Transverse colon (tissue), 4 donors: ENCODE measurements at regions not wholly inside any gene's neighbourhood (a gene's known extent, or its start where the extent isn't known, plus 50 kb on each side); places are given as distances from the start of the nearest gene placed in this dataset.

Source experiments
- DNase-seq: peaks from one replicate; pipeline ENCODE4 v3.0.0-alpha.2; 2019
- H3K27ac ChIP-seq, 4 donors: fragments of 200-600 bp; sonication (generic); 2 replicates each; pipeline ENCODE4 v1.5.1; 2016 to 2018; ENCODE audit warnings: inconsistent platforms in 4 of 4
- H3K27me3 ChIP-seq: fragments of 200-600 bp; sonication (generic); 2 replicates; pipeline ENCODE4 v1.5.1; 2017; ENCODE audit warnings: inconsistent platforms
- H3K36me3 ChIP-seq, 4 donors: fragments of 200-600 bp; sonication (generic); 2 replicates each; pipeline ENCODE4 v1.5.1; 2017 to 2019; ENCODE audit warnings: inconsistent platforms in 4 of 4
- H3K4me1 ChIP-seq, 4 donors: fragments of 200-600 bp; sonication (generic); 2 replicates each; pipeline ENCODE4 v1.5.1; 2017 to 2020; ENCODE audit warnings: inconsistent platforms in 4 of 4
- H3K4me3 ChIP-seq, 4 donors: fragments of 200-600 bp; sonication (generic); 1 replicate in 1 of 4; 2 replicates in 3 of 4; pipeline versions ENCODE4 v1.5.1 to v1.6.1; 2017 to 2019; ENCODE audit warnings: inconsistent platforms in 4 of 4
- H3K9me3 ChIP-seq, 2 donors: fragments of 200-600 bp; sonication (generic); 2 replicates each; pipeline ENCODE4 v1.5.1; 2017 to 2019; ENCODE audit warnings: inconsistent platforms in 2 of 2
- CTCF ChIP-seq, 5 experiments: fragments of 200-600 bp in 3 of 5; fragments of 450-650 bp in 2 of 5; sonication (generic) in 3 of 5; IDR thresholded peaks; 1 replicate in 2 of 5; 2 replicates in 3 of 5; pipeline ENCODE4 v1.5.1; 2016 to 2017; ENCODE audit warnings: antibody characterized with exemption in 5 of 5, inconsistent platforms in 3 of 5, mild to moderate bottlenecking in 2 of 5, moderate library complexity in 1 of 5
- EP300 ChIP-seq: sonication (generic); formaldehyde crosslinking; IDR thresholded peaks from one replicate; pipeline ENCODE4 v1.6.1; 2017; ENCODE audit warnings: antibody characterized with exemption, low read depth
- POLR2A ChIP-seq: fragments of 450-650 bp; IDR thresholded peaks from one replicate; pipeline ENCODE4 v1.6.1; 2016; ENCODE audit warnings: antibody characterized with exemption, mild to moderate bottlenecking, moderate library complexity
- POLR2AphosphoS5 ChIP-seq, 3 donors: sonication (generic); formaldehyde crosslinking; IDR thresholded peaks; one replicate each; pipeline ENCODE4 v1.6.1; 2016; ENCODE audit warnings: antibody characterized with exemption in 3 of 3
- WGBS, 2 donors: methylation state at CpG; one replicate each; pipeline ENCODE4 v1.1.5; 2018; ENCODE audit warnings: low coverage in 1 of 2; 5-methylcytosine and 5-hydroxymethylcytosine counted together
- in situ Hi-C, 4 donors: fragments of 200-750 bp; cut with MboI; loops; one replicate each; pipeline versions ENCODE4 v1.15.0 to v1.15.1; 2017; ENCODE audit warnings: low sequenced_read_pairs in 3 of 4, low pct_ligation_motif_present in 1 of 4, low pct_unique_long_range_greater_than_20kb in 1 of 4
- intact Hi-C: fragments of 100-400 bp; cut with DNase I; formaldehyde crosslinking; loops from one replicate; pipeline ENCODE4 v1.15.1; 2023; ENCODE audit warnings: low total_unique reads

GRCh38 chr6:92468066-92468465, 951.3 kb downstream of the EPHA7 start:
- no peak for DNase-seq
- intact Hi-C loops (no loop called here), in situ Hi-C loops (no loop called here)
- TF ChIP-seq EP300 = no peak
- Histone ChIP-seq H3K4me1 (no peaks in the 10 kb centered on the region), H3K4me3 (no peak overlapping the region), H3K27me3 (no peaks in the 10 kb centered on the region), H3K9me3 (peaks cover 0 to 5% of the 10 kb centered on the region in 2 donors), H3K27ac (no peak overlapping the region), H3K36me3 (no peaks in the 10 kb centered on the region)

- 70 to 72% methylated on average over 2 of the region's 2 CpGs for WGBS, 2 donors
- Histone ChIP-seq H3K9me3 (no peaks in the 10 kb centered on the region), H3K27ac (no peak overlapping the region), H3K4me1 (no peaks in the 10 kb centered on the region), H3K36me3 (no peaks in the 10 kb centered on the region), H3K4me3 (no peak overlapping the region), H3K27me3 (no peaks in the 10 kb centered on the region)
- in situ Hi-C loops (no loop called here), intact Hi-C loops (no loop called here)
- no peak for DNase-seq
- TF ChIP-seq POLR2A (no peak), EP300 (no peak), POLR2AphosphoS5 (IDR thresholded peaks at IDR 0.05) (no peak), CTCF (IDR thresholded peaks at IDR 0.05) (no peak)
These were observed 959.2 kb downstream of the EPHA7 start for GRCh38 chr6:92460133-92460532.

GRCh38 chr6:92459606-92460005, 959.8 kb downstream of the EPHA7 start:
- Histone ChIP-seq H3K4me1 (no peaks in the 10 kb centered on the region), H3K27me3 (no peaks in the 10 kb centered on the region), H3K27ac (no peak overlapping the region), H3K9me3 (no peaks in the 10 kb centered on the region), H3K4me3 (no peak overlapping the region), H3K36me3 (no peaks in the 10 kb centered on the region)
- in situ Hi-C loops (no loop called here), intact Hi-C loops (no loop called here)
- no peak for TF ChIP-seq POLR2A
- no peak for TF ChIP-seq POLR2AphosphoS5 (IDR thresholded peaks at IDR 0.05)
- TF ChIP-seq CTCF (IDR thresholded peaks at IDR 0.05) = no peak
- no peak for TF ChIP-seq EP300
- no peak for DNase-seq
- 0 to 5% methylated on average over 1 of the region's 1 CpG for WGBS, 2 donors

- intact Hi-C loops = no loop called here
- Histone ChIP-seq H3K27me3 (no peaks in the 10 kb centered on the region), H3K9me3 (no peaks in the 10 kb centered on the region), H3K4me3 (no peak overlapping the region), H3K27ac (no peak overlapping the region), H3K4me1 (no peaks in the 10 kb centered on the region), H3K36me3 (no peaks in the 10 kb centered on the region)
- DNase-seq = no peak
- no peak for TF ChIP-seq EP300
- in situ Hi-C loops = no loop called here
- 77 to 81% methylated on average over 3 of the region's 3 CpGs for WGBS, 2 donors
These were observed 973.3 kb downstream of the EPHA7 start for GRCh38 chr6:92446052-92446451.

- in situ Hi-C loops (no loop called here), intact Hi-C loops (no loop called here)
- Histone ChIP-seq H3K4me3 (no peak overlapping the region), H3K27me3 (no peaks in the 10 kb centered on the region), H3K4me1 (no peaks in the 10 kb centered on the region), H3K27ac (no peak overlapping the region), H3K36me3 (no peaks in the 10 kb centered on the region), H3K9me3 (no peaks in the 10 kb centered on the region)
- 55% methylated on average over 1 of the region's 1 CpG for WGBS, 2 donors
- DNase-seq = no peak
- TF ChIP-seq CTCF (IDR thresholded peaks at IDR 0.05) = no peak
These were observed 985.4 kb downstream of the EPHA7 start for GRCh38 chr6:92433911-92434310.
